GM23338 (cell line): ENCODE measurements at regions not wholly inside any gene's neighbourhood (a gene's known extent, or its start where the extent isn't known, plus 50 kb on each side); places are given as distances from the start of the nearest gene placed in this dataset.

Experiments used
- ATAC-seq: fragments of 200-7000 bp; cut with Tn5 transposase; 3 replicates; pipeline ENCODE4 v1.9.1; 2020
- DNase-seq: peaks from one replicate; pipeline ENCODE4 v3.0.0-alpha.2; 2015; ENCODE audit warnings: low spot score
- H2AFZ ChIP-seq: fragments of 200-600 bp; sonication (generic); 2 replicates; pipeline ENCODE4 v1.8.0; 2016; ENCODE audit warnings: antibody characterized with exemption, mild to moderate bottlenecking, moderate library complexity
- H3F3A ChIP-seq: fragments of 200-600 bp; sonication (generic); replicated peaks from 2 replicates; pipeline ENCODE4 v1.8.0; 2017; ENCODE audit warnings: antibody characterized with exemption, mixed run types, low read depth
- H3K27ac ChIP-seq: fragments of 200-600 bp; sonication (generic); 2 replicates; pipeline ENCODE4 v1.6.1; 2016; ENCODE audit warnings: low read depth
- H3K27me3 ChIP-seq: fragments of 200-600 bp; sonication (generic); 2 replicates; pipeline ENCODE4 v1.8.0; 2016; ENCODE audit warnings: mild to moderate bottlenecking, mixed run types, moderate library complexity; ENCODE audit not compliant: insufficient read depth
- H3K36me3 ChIP-seq: fragments of 200-600 bp; sonication (generic); 2 replicates; pipeline ENCODE4 v1.8.0; 2016; ENCODE audit warnings: mild to moderate bottlenecking; ENCODE audit not compliant: insufficient read depth
- H3K4me1 ChIP-seq: fragments of 200-600 bp; sonication (generic); 2 replicates; pipeline ENCODE4 v1.8.0; 2016; ENCODE audit warnings: mild to moderate bottlenecking, moderate library complexity; ENCODE audit not compliant: insufficient read depth
- H3K4me2 ChIP-seq: fragments of 200-600 bp; sonication (generic); 2 replicates; pipeline ENCODE4 v1.7.1; 2017; ENCODE audit warnings: mixed run types
- H3K4me3 ChIP-seq: fragments of 200-600 bp; sonication (generic); 2 replicates; pipeline ENCODE4 v1.6.1; 2016; ENCODE audit warnings: mixed run types
- H3K79me2 ChIP-seq: fragments of 200-600 bp; sonication (generic); replicated peaks from 2 replicates; pipeline ENCODE4 v1.8.0; 2017; ENCODE audit warnings: mild to moderate bottlenecking; ENCODE audit not compliant: insufficient read depth
- H3K9me2 ChIP-seq: fragments of 200-600 bp; sonication (generic); 2 replicates; pipeline ENCODE4 v1.8.0; 2017; ENCODE audit not compliant: insufficient read depth
- H4K20me1 ChIP-seq: fragments of 200-600 bp; sonication (generic); replicated peaks from 2 replicates; pipeline ENCODE4 v1.8.0; 2017; ENCODE audit warnings: mild to moderate bottlenecking; ENCODE audit not compliant: insufficient read depth
- H3K27ac Mint-ChIP-seq: 2 replicates; pipeline ENCODE4 v1.8.0; 2020; ENCODE audit warnings: inconsistent platforms, mild to moderate bottlenecking, moderate library complexity, mixed read lengths
- H3K27me3 Mint-ChIP-seq: 3 replicates; pipeline ENCODE4 v1.8.0; 2022; ENCODE audit warnings: low read depth, mild to moderate bottlenecking, moderate library complexity, mixed read lengths, inconsistent platforms; ENCODE audit not compliant: insufficient read depth, poor library complexity
- H3K36me3 Mint-ChIP-seq: 3 replicates; pipeline ENCODE4 v1.8.0; 2021; ENCODE audit warnings: low read depth, mild to moderate bottlenecking, inconsistent platforms, moderate library complexity, mixed read lengths
- H3K4me1 Mint-ChIP-seq: 3 replicates; pipeline ENCODE4 v1.8.0; 2020; ENCODE audit warnings: mild to moderate bottlenecking, inconsistent platforms, mixed read lengths
- H3K4me3 Mint-ChIP-seq: 3 replicates; pipeline ENCODE4 v1.8.0; 2021; ENCODE audit warnings: moderate library complexity, mild to moderate bottlenecking, inconsistent platforms, mixed read lengths
- H3K9me3 Mint-ChIP-seq: 3 replicates; pipeline ENCODE4 v1.8.0; 2020; ENCODE audit warnings: moderate library complexity, mild to moderate bottlenecking, inconsistent platforms, mixed read lengths
- CREB1 ChIP-seq: fragments of 250-450 bp; sonication (Bioruptor Pico); IDR thresholded peaks from 2 replicates; pipeline ENCODE4 v1.5.0; 2020; ENCODE audit warnings: low read depth, mild to moderate bottlenecking, moderate library complexity
- NANOG ChIP-seq: IDR thresholded peaks from 2 replicates; pipeline ENCODE4 v1.6.1; 2016; ENCODE audit warnings: antibody characterized with exemption, borderline replicate concordance
- POLR2AphosphoS5 ChIP-seq: IDR thresholded peaks from 2 replicates; pipeline ENCODE4 v1.6.1; 2016; ENCODE audit warnings: antibody characterized with exemption, low read depth
- ZNF331 ChIP-seq: fragments of 250-450 bp; sonication (Bioruptor Pico); IDR thresholded peaks from 2 replicates; pipeline ENCODE4 v1.5.0; 2020; ENCODE audit warnings: low read depth, mild to moderate bottlenecking, moderate library complexity
- TF ChIP-seq, protein P1 (sequence below): fragments of 250-450 bp; sonication (Bioruptor Pico); IDR thresholded peaks from 2 replicates; pipeline ENCODE4 v1.5.0; 2020; ENCODE audit warnings: mild to moderate bottlenecking, moderate library complexity

DNA sequence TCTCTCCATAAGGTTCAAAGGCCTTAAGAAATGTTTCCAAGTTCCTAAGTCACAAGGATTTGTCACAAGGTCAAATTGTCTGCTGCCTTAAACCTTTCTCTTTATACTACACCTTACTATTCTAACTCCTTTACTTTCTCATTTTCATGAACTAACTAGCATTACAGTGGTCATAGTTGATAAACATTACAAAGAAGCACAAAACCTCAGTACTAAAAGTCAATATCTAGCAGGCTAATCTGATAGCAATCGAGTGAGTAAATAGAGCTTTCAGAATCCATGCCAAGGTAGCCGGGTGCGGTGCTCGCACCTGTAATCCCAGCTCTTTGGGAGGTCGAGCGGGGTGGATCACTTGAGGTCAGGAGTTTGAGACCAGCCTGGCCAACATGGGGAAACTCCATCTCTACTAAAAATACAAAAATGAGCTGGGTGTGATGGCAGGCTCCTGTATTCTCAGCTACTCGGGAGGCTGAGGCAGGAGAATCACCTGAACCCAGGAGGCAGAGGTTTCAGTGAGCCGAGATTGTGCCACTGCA lies 510.0 kb downstream of the GBA3 start:
- H4K20me1 ChIP-seq, result no peaks in the 10 kb centered on the region
- H2AFZ ChIP-seq, result peak overlapping the region; percentile 24; the same call in 1 of the 2 replicates
- H3K36me3 Mint-ChIP-seq, result peaks cover 16% of the 10 kb centered on the region; the same call in 2 of the 3 replicates
- TF ChIP-seq ZNF331 (CRISPR knock-in tag), result no peak
- ATAC-seq (no peak), DNase-seq (no peak)
- no peak overlapping the region for H3K4me2 ChIP-seq
- no peak overlapping the region for H3K27ac ChIP-seq
- H3K27ac Mint-ChIP-seq, result no peak overlapping the region
- no peak overlapping the region for H3K4me3 Mint-ChIP-seq
- H3K9me3 Mint-ChIP-seq, result peaks cover 19% of the 10 kb centered on the region
- no peaks in the 10 kb centered on the region for H3F3A ChIP-seq
- H3K4me1 ChIP-seq, result no peaks in the 10 kb centered on the region
- peaks cover 11% of the 10 kb centered on the region; the same call in 2 of the 3 replicates for H3K4me1 Mint-ChIP-seq
- no peaks in the 10 kb centered on the region for H3K36me3 ChIP-seq
- no peaks in the 10 kb centered on the region for H3K79me2 ChIP-seq
- peaks cover 1% of the 10 kb centered on the region for H3K27me3 Mint-ChIP-seq
- no peak overlapping the region for H3K4me3 ChIP-seq
- H3K9me2 ChIP-seq, result peaks cover 3% of the 10 kb centered on the region; the same call in 1 of the 2 replicates
- no peaks in the 10 kb centered on the region for H3K27me3 ChIP-seq

- ATAC-seq (no peak), DNase-seq (no peak)
- Histone ChIP-seq H3K4me1 (peaks cover 25% of the 10 kb centered on the region), H3K27ac (no peak overlapping the region), H3K4me2 (no peak overlapping the region), H3K9me2 (peaks cover 3% of the 10 kb centered on the region), H3K36me3 (no peaks in the 10 kb centered on the region), H2AFZ (no peak overlapping the region), H3K4me3 (no peak overlapping the region), H3K27me3 (no peaks in the 10 kb centered on the region), H4K20me1 (no peaks in the 10 kb centered on the region), H3F3A (no peaks in the 10 kb centered on the region), H3K79me2 (no peaks in the 10 kb centered on the region)
- no peak overlapping the region for H3K27ac Mint-ChIP-seq
- TF ChIP-seq NANOG, result no peak
- TF ChIP-seq, protein P1, sequence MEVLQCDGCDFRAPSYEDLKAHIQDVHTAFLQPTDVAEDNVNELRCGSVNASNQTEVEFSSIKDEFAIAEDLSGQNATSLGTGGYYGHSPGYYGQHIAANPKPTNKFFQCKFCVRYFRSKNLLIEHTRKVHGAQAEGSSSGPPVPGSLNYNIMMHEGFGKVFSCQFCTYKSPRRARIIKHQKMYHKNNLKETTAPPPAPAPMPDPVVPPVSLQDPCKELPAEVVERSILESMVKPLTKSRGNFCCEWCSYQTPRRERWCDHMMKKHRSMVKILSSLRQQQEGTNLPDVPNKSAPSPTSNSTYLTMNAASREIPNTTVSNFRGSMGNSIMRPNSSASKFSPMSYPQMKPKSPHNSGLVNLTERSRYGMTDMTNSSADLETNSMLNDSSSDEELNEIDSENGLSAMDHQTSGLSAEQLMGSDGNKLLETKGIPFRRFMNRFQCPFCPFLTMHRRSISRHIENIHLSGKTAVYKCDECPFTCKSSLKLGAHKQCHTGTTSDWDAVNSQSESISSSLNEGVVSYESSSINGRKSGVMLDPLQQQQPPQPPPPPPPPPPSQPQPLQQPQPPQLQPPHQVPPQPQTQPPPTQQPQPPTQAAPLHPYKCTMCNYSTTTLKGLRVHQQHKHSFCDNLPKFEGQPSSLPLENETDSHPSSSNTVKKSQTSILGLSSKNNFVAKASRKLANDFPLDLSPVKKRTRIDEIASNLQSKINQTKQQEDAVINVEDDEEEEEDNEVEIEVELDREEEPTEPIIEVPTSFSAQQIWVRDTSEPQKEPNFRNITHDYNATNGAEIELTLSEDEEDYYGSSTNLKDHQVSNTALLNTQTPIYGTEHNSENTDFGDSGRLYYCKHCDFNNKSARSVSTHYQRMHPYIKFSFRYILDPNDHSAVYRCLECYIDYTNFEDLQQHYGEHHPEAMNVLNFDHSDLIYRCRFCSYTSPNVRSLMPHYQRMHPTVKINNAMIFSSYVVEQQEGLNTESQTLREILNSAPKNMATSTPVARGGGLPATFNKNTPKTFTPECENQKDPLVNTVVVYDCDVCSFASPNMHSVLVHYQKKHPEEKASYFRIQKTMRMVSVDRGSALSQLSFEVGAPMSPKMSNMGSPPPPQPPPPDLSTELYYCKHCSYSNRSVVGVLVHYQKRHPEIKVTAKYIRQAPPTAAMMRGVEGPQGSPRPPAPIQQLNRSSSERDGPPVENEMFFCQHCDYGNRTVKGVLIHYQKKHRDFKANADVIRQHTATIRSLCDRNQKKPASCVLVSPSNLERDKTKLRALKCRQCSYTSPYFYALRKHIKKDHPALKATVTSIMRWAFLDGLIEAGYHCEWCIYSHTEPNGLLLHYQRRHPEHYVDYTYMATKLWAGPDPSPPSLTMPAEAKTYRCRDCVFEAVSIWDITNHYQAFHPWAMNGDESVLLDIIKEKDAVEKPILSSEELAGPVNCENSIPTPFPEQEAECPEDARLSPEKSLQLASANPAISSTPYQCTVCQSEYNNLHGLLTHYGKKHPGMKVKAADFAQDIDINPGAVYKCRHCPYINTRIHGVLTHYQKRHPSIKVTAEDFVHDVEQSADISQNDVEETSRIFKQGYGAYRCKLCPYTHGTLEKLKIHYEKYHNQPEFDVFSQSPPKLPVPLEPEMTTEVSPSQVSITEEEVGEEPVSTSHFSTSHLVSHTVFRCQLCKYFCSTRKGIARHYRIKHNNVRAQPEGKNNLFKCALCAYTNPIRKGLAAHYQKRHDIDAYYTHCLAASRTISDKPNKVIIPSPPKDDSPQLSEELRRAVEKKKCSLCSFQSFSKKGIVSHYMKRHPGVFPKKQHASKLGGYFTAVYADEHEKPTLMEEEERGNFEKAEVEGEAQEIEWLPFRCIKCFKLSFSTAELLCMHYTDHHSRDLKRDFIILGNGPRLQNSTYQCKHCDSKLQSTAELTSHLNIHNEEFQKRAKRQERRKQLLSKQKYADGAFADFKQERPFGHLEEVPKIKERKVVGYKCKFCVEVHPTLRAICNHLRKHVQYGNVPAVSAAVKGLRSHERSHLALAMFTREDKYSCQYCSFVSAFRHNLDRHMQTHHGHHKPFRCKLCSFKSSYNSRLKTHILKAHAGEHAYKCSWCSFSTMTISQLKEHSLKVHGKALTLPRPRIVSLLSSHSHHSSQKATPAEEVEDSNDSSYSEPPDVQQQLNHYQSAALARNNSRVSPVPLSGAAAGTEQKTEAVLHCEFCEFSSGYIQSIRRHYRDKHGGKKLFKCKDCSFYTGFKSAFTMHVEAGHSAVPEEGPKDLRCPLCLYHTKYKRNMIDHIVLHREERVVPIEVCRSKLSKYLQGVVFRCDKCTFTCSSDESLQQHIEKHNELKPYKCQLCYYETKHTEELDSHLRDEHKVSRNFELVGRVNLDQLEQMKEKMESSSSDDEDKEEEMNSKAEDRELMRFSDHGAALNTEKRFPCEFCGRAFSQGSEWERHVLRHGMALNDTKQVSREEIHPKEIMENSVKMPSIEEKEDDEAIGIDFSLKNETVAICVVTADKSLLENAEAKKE (CRISPR knock-in tag), result no peak
- TF ChIP-seq CREB1 (CRISPR knock-in tag), result no peak
- no peak for TF ChIP-seq POLR2AphosphoS5
- H3K27me3 Mint-ChIP-seq, result no peaks in the 10 kb centered on the region
- H3K36me3 Mint-ChIP-seq, result peaks cover 6% of the 10 kb centered on the region; the same call in 1 of the 3 replicates
- peaks cover 6% of the 10 kb centered on the region; the same call in 2 of the 3 replicates for H3K9me3 Mint-ChIP-seq
- H3K4me3 Mint-ChIP-seq, result no peak overlapping the region
- H3K4me1 Mint-ChIP-seq, result peaks cover 17% of the 10 kb centered on the region; the same call in 2 of the 3 replicates
Observed at GRCh38 chr4:23194751-23195150, 502.0 kb downstream of the GBA3 start.
